ENCODE measurements at regions not wholly inside any gene's neighbourhood (a gene's known extent, or its start where the extent isn't known, plus 50 kb on each side); places are given as distances from the start of the nearest gene placed in this dataset.

GRCh38 chr3:106816838-106817237 lies 560.4 kb upstream of the CCDC54 start:
- H3K4me3 ChIP-seq (ENCODE audit: low read depth, low read length): no peak overlapping the region
- no peak for TF ChIP-seq CTCF (conservative IDR thresholded peaks at IDR 0.05; ENCODE audit: low read depth, low read length)
- DNase-seq (ENCODE audit: low read depth): no peak

- TF ChIP-seq CTCF (conservative IDR thresholded peaks at IDR 0.05; ENCODE audit: low read depth, low read length): no peak
- H3K4me3 ChIP-seq (ENCODE audit: low read depth, low read length): no peak overlapping the region
- no peak for DNase-seq (ENCODE audit: low read depth)
These were observed 559.5 kb upstream of the CCDC54 start for GRCh38 chr3:106817706-106818105.

- no peak overlapping the region for H3K4me3 ChIP-seq (ENCODE audit: low read depth, low read length)
- no peak for TF ChIP-seq CTCF (conservative IDR thresholded peaks at IDR 0.05; ENCODE audit: low read depth, low read length)
These were observed 557.8 kb upstream of the CCDC54 start for GRCh38 chr3:106819440-106819839.

GRCh38 chr3:106820726-106821362 lies 556.4 kb upstream of the CCDC54 start:
- TF ChIP-seq CTCF (conservative IDR thresholded peaks at IDR 0.05; ENCODE audit: low read depth, low read length): no peak
- H3K4me3 ChIP-seq (ENCODE audit: low read depth, low read length): no peak overlapping the region
- no peak for DNase-seq (ENCODE audit: low read depth)

More at GRCh38 chr3:106819440-106819839, 557.8 kb upstream of the CCDC54 start:
- no peak for DNase-seq (ENCODE audit: low read depth)

GRCh38 chr3:106821801-106822200 lies 555.4 kb upstream of the CCDC54 start:
- no peak for TF ChIP-seq CTCF (conservative IDR thresholded peaks at IDR 0.05; ENCODE audit: low read depth, low read length)
- no peak for DNase-seq (ENCODE audit: low read depth)
- no peak overlapping the region for H3K4me3 ChIP-seq (ENCODE audit: low read depth, low read length)

GRCh38 chr3:106822204-106822603 lies 555.0 kb upstream of the CCDC54 start:
- no peak overlapping the region for H3K4me3 ChIP-seq (ENCODE audit: low read depth, low read length)
- DNase-seq (ENCODE audit: low read depth): no peak
- no peak for TF ChIP-seq CTCF (conservative IDR thresholded peaks at IDR 0.05; ENCODE audit: low read depth, low read length)

- H3K4me3 ChIP-seq (ENCODE audit: low read depth, low read length): no peak overlapping the region
- DNase-seq (ENCODE audit: low read depth): peak; percentile 68
- no peak for TF ChIP-seq CTCF (conservative IDR thresholded peaks at IDR 0.05; ENCODE audit: low read depth, low read length)
These were observed 553.5 kb upstream of the CCDC54 start for GRCh38 chr3:106823701-106824100.
